Raji (cell line): ENCODE measurements at regions not wholly inside any gene's neighbourhood (a gene's known extent, or its start where the extent isn't known, plus 50 kb on each side); places are given as distances from the start of the nearest gene placed in this dataset.

Experiments used
- POLR2A ChIP-seq: IDR thresholded peaks from 2 replicates; pipeline ENCODE4 v1.6.1; 2011; ENCODE audit warnings: low read depth, low read length, control low read depth; ENCODE audit not compliant: insufficient read depth

DNA sequence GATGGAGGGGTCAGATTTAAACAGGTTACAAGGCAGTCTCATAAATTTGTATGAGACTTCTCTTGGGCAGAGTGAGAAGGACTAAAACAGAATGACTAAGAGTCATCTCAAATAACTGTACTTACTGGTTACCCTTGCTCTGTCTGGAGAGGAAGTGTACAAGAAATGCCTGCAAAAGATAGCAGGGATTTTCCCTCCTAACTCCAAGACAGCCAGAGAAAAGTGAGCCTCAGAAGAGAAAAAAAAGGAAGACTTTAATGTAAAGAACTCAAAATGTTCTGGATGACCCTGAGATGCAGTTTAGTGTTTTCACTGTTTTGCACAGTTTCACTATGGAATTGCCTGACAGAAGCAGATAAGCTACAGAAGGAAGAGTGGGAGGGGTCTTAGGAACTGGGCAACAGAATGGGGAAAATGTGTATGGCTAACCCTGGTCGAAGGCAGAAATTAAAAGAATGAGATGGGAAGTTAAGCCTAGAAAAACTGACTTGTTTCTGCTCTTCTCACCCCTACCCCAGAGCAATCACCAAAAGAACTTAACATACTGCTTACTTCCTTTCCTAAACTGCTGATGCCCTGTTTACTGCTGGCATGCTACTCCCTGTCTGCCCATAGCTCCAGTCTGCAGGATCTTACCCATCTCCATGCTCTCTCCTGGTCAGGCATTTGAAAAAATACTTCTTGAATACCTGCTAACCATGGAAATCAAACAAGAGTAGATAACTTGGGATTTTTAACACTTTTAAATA lies 98.1 kb upstream of the MARCKS start:
- no peak for TF ChIP-seq POLR2A

- TF ChIP-seq POLR2A: no peak
These were observed 94.5 kb upstream of the MARCKS start for GRCh38 chr6:113762641-113763040.

DNA sequence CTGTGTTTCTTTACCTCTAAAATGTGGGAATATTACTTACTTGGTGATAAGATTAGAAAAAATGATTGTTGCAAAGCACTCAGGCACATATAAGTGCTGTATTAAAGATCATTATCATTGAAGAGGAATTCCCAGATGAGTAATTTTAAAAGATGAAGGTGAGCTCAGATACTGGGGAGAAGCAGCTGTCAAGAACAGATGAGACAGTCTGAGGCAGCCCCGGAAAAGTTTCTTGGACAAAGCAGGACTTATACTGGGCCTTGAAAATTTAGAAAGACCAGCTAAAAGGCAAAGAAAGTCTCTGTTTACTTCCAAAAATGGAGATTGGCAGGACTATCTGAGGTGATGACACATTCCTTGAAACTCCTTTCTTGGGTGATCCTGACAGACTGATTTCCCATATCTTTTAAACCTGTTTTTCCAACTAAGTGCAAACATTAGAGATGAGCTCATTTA lies 93.8 kb upstream of the MARCKS start:
- no peak for TF ChIP-seq POLR2A

DNA sequence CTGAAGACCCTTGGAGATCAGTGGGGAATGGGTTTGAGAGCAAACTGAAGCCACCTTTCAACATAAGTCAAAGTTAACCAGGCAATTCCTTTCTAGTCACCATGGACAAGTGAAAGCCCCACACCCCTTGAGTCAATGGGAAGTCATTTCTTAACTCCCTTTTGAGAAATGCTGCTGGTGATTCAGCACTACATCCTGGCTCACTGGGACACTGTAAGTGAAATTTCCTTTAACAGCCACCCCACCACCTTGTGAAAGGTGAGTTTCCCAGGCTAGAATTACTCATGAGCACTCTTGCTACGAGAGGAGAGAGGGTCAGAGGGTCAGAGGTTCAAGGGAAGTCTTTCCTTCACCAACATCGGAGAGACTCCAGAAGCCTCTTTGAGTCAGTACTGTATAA lies 93.3 kb upstream of the MARCKS start:
- TF ChIP-seq POLR2A: no peak

DNA sequence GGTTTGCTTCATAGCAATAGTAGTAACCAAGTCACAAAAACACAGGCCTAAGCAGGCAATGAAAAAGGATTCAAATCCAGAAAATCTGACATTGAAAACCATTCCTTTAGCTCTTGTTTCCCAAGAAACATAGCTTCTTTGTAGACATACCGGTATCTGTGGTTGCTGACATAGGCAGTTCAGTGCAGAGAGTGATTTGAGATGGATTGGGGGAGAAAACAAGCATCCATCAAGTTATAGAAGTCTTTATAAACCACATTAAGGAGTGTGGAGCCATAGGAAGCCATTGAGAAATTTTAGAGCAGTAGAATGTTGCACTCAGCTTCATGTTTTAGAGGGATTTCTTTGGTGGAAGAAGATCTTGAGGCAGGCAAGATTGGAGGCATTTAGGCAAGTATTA lies 91.2 kb upstream of the MARCKS start:
- no peak for TF ChIP-seq POLR2A

- no peak for TF ChIP-seq POLR2A
These were observed 89.2 kb upstream of the MARCKS start for GRCh38 chr6:113767985-113768384.

DNA sequence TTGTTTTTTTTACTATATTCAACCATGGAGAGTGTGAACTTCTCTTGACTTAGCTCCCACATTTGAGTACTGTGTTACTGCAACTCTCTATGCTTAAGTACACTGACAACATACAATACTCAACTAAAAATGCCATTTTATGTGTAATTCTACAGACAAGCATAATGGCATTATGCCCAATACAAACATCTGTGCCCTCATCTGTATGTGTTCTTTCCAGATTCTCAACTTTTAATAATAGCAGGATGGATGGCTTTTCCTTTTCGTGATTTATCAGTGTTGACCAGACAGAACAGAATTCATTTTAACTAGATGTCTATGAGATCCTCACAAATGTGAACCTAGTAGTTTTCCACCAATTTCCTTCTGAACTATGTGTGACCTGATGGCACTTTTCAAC lies 84.2 kb upstream of the MARCKS start:
- TF ChIP-seq POLR2A: no peak

DNA sequence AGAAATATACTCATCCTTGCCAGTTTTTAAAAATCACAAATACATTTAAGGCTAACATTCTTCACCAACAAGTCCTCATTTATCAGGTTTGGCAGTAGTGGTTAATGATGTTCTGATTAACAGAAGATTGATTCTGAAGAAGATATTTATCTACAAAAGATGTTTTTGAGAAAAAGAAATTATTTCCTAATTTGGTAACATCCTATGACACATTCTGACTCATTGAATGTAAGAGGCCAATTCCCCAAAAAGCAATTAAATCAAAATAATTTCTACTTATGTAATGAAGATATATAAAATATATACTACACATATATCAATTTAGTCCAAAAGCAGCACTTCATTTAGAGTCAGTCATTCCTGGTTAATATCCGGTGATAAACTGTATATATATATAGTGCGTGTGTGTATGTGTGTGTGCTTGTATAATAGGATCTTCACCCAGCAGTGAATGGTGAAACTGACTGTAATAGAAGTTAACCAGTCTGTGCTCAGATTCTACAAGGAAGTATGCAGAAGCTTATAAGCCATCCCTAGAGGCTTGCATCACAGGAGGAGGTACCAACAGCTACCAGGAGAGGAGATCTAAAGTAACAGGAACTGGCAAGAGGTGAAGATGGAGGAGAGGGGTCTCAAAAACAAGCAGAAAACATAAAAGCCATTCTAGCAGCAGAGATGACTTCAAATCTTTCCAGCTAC lies 82.9 kb upstream of the MARCKS start:
- no peak for TF ChIP-seq POLR2A

DNA sequence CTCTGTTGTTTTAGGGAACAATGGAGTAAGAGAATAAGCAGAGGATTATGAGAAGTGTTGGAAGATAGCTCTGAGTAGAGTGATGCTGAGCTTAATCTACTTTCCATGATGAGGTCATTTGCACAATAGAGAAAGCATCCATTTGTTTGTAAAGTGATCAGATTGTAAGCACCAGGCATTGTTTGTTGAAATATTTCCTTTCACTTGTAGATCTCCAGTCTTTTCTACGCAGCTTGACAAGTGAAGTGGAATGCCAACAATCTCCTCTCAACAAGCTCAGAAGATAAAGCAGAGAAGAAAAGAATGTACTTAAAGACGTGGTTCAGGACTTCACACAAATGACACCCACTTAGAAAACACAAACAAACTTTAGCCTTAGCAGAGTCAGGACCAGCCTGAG lies 80.1 kb upstream of the MARCKS start:
- no peak for TF ChIP-seq POLR2A

DNA sequence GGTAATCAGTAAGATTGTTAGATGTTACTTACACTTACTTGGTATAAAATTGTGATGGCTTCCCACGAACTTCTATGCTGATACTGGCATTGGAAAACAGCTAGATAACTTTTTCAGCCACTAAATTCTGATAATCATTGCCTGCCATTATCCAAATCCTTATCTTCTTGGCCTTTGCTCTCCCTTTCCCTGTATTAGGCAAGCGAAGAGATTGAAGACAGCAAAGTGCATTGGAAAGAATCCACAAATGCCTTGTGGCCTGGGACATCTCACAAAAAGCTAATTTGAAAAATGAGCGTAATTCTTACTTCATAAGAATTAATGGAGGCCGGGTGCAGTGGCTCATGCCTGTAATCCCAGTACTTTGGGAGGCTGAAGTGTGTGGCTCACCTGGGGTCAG lies 79.5 kb upstream of the MARCKS start:
- TF ChIP-seq POLR2A: no peak

- no peak for TF ChIP-seq POLR2A
These were observed 77.5 kb upstream of the MARCKS start for GRCh38 chr6:113779656-113780055.

- no peak for TF ChIP-seq POLR2A
These were observed 74.5 kb upstream of the MARCKS start for GRCh38 chr6:113782636-113783035.

- TF ChIP-seq POLR2A: no peak
These were observed 71.0 kb upstream of the MARCKS start for GRCh38 chr6:113786168-113786567.

- TF ChIP-seq POLR2A: no peak
These were observed 68.6 kb upstream of the MARCKS start for GRCh38 chr6:113788586-113788985.

DNA sequence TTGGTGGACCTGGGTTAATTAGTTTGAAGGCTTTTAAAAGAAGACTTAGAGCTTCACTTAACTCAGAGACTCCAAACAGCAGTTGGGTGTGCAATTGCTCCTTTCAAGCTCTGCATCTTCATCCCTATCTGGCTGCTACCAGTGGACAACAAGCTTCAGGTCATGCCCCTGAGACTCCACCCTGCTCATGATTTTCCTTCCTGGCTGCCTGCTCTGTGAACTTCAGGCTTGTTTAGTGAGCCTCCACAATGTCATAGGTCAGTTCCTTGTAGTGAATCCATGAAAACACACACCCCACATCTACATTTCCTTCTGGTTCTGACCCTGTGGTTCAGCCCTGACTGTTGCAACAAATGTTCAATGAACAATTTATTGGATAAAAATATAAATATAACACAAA lies 61.1 kb upstream of the MARCKS start:
- no peak for TF ChIP-seq POLR2A

DNA sequence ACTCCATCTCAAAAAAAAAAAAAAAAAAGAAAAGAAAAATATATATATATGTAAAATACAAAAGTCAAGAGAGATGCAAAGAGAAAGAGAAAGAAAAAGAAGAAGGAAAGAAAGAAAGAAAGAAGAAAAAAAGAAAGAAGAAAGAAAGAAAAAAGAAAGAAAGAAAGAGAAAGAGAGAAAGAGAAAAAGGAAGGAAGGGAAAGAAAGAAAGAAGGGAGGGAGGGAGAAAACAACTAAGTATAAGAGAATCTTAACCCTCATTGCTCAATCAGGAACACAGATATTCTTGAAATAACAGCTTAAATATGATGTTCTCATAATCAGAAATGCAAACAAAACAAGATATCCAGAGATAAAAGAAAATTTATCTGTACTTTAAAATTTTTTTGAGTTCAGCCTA lies 54.4 kb upstream of the MARCKS start:
- no peak for TF ChIP-seq POLR2A
